ENCODE measurements at regions not wholly inside any gene's neighbourhood (a gene's known extent, or its start where the extent isn't known, plus 50 kb on each side); places are given as distances from the start of the nearest gene placed in this dataset.

DNA sequence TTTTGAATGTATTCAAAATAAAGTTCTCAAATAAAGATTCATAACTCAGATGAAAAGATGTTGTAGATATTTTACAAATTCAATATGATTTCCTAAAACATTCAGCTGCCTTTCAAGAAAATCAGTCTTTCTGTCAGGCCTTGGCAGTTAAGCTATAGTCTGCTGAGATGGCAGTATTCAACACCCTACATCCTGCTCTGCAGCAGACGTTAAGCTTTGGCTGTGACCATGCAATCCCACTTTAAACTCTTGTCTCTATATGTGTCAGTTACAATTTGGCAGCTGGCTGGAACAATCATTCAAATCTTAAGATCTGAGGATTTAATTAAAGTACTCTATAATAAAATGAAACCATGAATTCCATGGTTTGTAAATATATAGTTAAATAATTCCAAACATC lies 567.3 kb upstream of the ZNF804A start:
- no peak overlapping the region for H3K9ac ChIP-seq (ENCODE audit: low read depth, low read length)
- no peaks in the 10 kb centered on the region for H3K27me3 ChIP-seq (ENCODE audit: control insufficient read depth, insufficient read depth, low read length)
- no peaks in the 10 kb centered on the region for H3K9me3 ChIP-seq (ENCODE audit: control insufficient read depth, insufficient read depth, low read length)
- peaks cover 7% of the 10 kb centered on the region; the same call in 1 of the 2 replicates for H3K4me1 ChIP-seq (ENCODE audit: control insufficient read depth, insufficient read depth, low read length)
- peak overlapping the region; percentile 28 for H3K27ac ChIP-seq (ENCODE audit: low read depth, low read length)
- H3K36me3 ChIP-seq (ENCODE audit: control insufficient read depth, insufficient read depth, low read length): no peaks in the 10 kb centered on the region
- H3K4me3 ChIP-seq (ENCODE audit: low read depth, low read length): no peak overlapping the region

DNA sequence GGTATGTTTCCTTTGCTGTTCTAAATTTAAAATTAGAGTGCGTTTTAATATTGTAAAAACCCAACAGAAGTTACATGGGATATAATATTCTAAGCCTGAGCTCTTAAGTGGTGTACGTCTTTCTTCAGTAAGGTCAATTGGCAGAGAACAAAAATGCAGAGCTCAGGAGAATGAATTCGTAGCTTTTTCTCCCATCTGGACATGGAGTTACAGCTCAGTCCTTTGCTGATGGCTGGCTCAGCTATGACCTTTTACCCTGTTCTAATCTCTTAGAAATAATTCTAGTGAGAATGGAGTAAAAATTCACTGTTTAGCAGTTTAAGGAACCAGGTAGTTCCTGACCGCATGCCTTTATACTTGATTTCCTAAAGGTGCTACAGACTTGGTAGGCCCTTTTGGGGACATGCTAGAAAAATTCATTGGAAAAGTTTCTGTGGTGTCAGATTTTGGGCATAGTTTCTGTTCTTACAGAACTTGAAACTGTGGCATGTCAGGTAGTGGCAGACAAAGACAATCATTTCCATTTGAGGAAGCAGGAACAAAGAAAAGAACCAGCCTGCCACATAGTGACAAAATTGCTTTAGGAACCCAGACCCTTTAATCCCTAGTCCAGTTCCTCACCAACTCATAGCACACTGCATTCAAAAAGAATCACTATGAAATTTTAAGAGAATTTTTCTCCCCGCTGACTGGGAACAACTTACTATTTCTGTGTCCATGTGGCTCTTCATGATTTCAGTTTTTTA lies 566.8 kb upstream of the ZNF804A start:
- H3K36me3 ChIP-seq (ENCODE audit: control insufficient read depth, insufficient read depth, low read length): no peaks in the 10 kb centered on the region
- H3K27ac ChIP-seq (ENCODE audit: low read depth, low read length): peak overlapping the region; percentile 28
- no peak overlapping the region for H3K9ac ChIP-seq (ENCODE audit: low read depth, low read length)
- no peak overlapping the region for H3K4me3 ChIP-seq (ENCODE audit: low read depth, low read length)
- no peaks in the 10 kb centered on the region for H3K27me3 ChIP-seq (ENCODE audit: control insufficient read depth, insufficient read depth, low read length)
- no peaks in the 10 kb centered on the region for H3K9me3 ChIP-seq (ENCODE audit: control insufficient read depth, insufficient read depth, low read length)
- peaks cover 7% of the 10 kb centered on the region; the same call in 1 of the 2 replicates for H3K4me1 ChIP-seq (ENCODE audit: control insufficient read depth, insufficient read depth, low read length)

DNA sequence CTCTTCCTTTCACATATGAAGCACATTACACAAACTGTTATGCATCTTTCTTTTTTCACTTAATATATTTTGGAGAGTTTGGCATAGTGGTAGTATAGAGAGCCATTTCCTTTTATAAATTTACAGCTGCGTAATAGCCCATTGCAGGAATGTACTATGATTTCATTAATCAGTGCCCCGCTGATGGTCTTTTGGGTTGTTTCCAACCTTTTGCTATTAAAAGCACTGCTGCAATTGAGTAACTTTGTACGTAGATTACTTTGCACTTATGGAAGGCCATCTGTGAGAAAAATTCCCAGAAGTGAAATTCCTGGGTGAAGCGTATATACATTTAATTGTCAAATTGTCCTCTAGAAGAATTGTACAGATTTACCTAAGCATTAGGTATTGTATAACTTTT lies 565.3 kb upstream of the ZNF804A start:
- no peak overlapping the region for H3K27ac ChIP-seq (ENCODE audit: low read depth, low read length)
- no peak overlapping the region for H3K9ac ChIP-seq (ENCODE audit: low read depth, low read length)
- no peaks in the 10 kb centered on the region for H3K9me3 ChIP-seq (ENCODE audit: control insufficient read depth, insufficient read depth, low read length)
- H3K36me3 ChIP-seq (ENCODE audit: control insufficient read depth, insufficient read depth, low read length): no peaks in the 10 kb centered on the region
- no peak overlapping the region for H3K4me3 ChIP-seq (ENCODE audit: low read depth, low read length)
- H3K27me3 ChIP-seq (ENCODE audit: control insufficient read depth, insufficient read depth, low read length): no peaks in the 10 kb centered on the region
- H3K4me1 ChIP-seq (ENCODE audit: control insufficient read depth, insufficient read depth, low read length): peaks cover 7% of the 10 kb centered on the region; the same call in 1 of the 2 replicates

DNA sequence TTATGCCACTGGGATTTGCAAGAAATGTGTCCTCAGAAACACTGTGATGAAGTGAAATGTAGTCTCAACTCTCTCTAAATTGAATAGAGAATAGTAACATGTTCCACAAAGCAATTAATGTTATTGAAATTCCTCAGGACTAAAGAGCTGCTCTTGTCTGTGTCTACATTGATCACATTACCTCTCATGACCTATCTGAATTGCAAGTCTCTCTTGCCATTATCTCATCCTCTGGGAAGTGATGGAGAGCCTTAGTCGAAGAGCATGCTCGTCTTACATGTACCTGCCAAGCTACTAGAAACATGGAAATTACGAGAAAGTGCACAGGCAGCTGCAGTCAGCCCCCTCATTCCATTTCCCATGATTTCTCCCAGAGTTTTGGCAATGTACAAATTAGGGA lies 561.1 kb upstream of the ZNF804A start:
- Histone ChIP-seq H3K4me1 (ENCODE audit: control insufficient read depth, insufficient read depth, low read length) (no peaks in the 10 kb centered on the region), H3K27me3 (ENCODE audit: control insufficient read depth, insufficient read depth, low read length) (no peaks in the 10 kb centered on the region), H3K4me3 (ENCODE audit: low read depth, low read length) (no peak overlapping the region), H3K36me3 (ENCODE audit: control insufficient read depth, insufficient read depth, low read length) (no peaks in the 10 kb centered on the region), H3K9me3 (ENCODE audit: control insufficient read depth, insufficient read depth, low read length) (no peaks in the 10 kb centered on the region), H3K27ac (ENCODE audit: low read depth, low read length) (no peak overlapping the region), H3K9ac (ENCODE audit: low read depth, low read length) (no peak overlapping the region)

DNA sequence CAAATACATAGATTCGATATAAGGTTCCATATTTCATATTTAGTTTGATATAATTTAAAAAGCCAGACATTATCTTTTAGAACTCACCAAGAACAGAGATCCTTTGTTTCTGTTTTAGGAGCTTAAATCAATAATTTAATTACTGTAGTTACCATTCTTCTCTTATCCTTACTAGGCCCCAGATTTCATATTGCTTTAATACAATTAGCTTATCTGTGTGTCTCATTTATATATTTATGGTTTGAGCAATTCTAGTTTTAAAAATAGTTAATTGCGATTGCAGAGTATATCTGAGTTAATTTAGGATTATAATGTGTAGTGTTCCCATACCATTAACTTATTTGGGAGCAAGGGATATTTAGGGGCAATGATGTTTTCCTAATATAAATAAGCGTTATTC lies 558.8 kb upstream of the ZNF804A start:
- Histone ChIP-seq H3K27me3 (ENCODE audit: control insufficient read depth, insufficient read depth, low read length) (no peaks in the 10 kb centered on the region), H3K27ac (ENCODE audit: low read depth, low read length) (no peak overlapping the region), H3K4me3 (ENCODE audit: low read depth, low read length) (no peak overlapping the region), H3K4me1 (ENCODE audit: control insufficient read depth, insufficient read depth, low read length) (no peaks in the 10 kb centered on the region), H3K9me3 (ENCODE audit: control insufficient read depth, insufficient read depth, low read length) (no peaks in the 10 kb centered on the region), H3K9ac (ENCODE audit: low read depth, low read length) (no peak overlapping the region), H3K36me3 (ENCODE audit: control insufficient read depth, insufficient read depth, low read length) (no peaks in the 10 kb centered on the region)

DNA sequence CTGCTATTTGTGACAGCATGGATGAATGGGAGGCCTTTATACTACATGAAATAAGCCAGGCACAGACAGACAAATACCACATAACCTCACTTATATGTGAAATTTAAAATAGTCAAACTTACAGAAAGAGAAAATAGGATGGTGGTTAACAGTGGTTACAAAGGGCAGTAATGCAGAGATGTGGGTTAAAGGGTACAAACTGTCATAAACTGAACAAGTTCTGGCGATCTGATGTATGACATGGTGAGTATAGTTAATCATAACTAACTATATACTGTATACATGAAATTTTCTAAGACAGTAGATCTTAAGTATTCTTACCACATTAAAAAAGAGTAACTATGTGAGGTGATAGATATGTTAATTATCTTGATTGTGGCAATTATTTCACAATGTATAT lies 558.1 kb upstream of the ZNF804A start:
- Histone ChIP-seq H3K4me3 (ENCODE audit: low read depth, low read length) (no peak overlapping the region), H3K36me3 (ENCODE audit: control insufficient read depth, insufficient read depth, low read length) (no peaks in the 10 kb centered on the region), H3K9me3 (ENCODE audit: control insufficient read depth, insufficient read depth, low read length) (no peaks in the 10 kb centered on the region), H3K27me3 (ENCODE audit: control insufficient read depth, insufficient read depth, low read length) (no peaks in the 10 kb centered on the region), H3K27ac (ENCODE audit: low read depth, low read length) (no peak overlapping the region), H3K9ac (ENCODE audit: low read depth, low read length) (no peak overlapping the region), H3K4me1 (ENCODE audit: control insufficient read depth, insufficient read depth, low read length) (no peaks in the 10 kb centered on the region)

DNA sequence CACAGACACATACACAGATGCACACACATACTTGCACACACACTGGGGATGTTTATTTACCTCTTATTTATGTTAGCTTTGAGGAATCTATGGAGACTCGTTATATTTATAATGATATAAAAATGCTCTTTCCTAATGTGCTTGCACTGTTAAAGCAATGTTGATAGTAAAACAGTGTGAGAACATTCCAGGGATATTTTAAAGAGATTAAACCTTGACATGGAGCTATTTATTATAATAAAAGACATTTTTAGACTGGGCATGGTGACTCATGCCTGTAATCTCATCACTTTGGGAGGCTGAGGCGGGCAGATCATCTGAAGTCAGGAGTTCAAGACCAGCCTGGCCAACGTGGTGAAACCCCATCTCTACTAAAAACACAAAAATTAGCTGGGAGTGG lies 557.3 kb upstream of the ZNF804A start:
- Histone ChIP-seq H3K27ac (ENCODE audit: low read depth, low read length) (no peak overlapping the region), H3K9me3 (ENCODE audit: control insufficient read depth, insufficient read depth, low read length) (no peaks in the 10 kb centered on the region), H3K4me3 (ENCODE audit: low read depth, low read length) (no peak overlapping the region), H3K9ac (ENCODE audit: low read depth, low read length) (no peak overlapping the region), H3K4me1 (ENCODE audit: control insufficient read depth, insufficient read depth, low read length) (no peaks in the 10 kb centered on the region), H3K27me3 (ENCODE audit: control insufficient read depth, insufficient read depth, low read length) (no peaks in the 10 kb centered on the region), H3K36me3 (ENCODE audit: control insufficient read depth, insufficient read depth, low read length) (no peaks in the 10 kb centered on the region)

DNA sequence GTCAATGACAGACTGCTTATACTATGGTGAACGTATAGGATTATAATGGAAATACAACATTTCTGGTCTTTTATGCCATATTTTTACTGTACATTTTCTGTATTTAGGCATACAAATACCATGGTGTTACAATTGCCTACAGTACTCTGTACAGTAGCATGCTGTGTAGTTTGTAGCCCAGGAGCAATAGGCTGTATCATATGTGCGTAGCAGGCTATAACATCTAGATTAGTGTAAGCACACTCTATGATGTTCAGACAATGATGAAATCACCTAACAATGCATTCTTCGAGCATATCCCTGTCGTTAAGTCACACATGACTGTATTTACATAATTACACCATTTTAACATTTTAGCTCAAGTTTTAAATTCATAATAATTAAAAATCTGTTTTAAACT lies 556.6 kb upstream of the ZNF804A start:
- no peaks in the 10 kb centered on the region for H3K36me3 ChIP-seq (ENCODE audit: control insufficient read depth, insufficient read depth, low read length)
- no peak overlapping the region for H3K9ac ChIP-seq (ENCODE audit: low read depth, low read length)
- no peaks in the 10 kb centered on the region for H3K4me1 ChIP-seq (ENCODE audit: control insufficient read depth, insufficient read depth, low read length)
- H3K27me3 ChIP-seq (ENCODE audit: control insufficient read depth, insufficient read depth, low read length): no peaks in the 10 kb centered on the region
- H3K4me3 ChIP-seq (ENCODE audit: low read depth, low read length): no peak overlapping the region
- no peaks in the 10 kb centered on the region for H3K9me3 ChIP-seq (ENCODE audit: control insufficient read depth, insufficient read depth, low read length)
- H3K27ac ChIP-seq (ENCODE audit: low read depth, low read length): no peak overlapping the region

DNA sequence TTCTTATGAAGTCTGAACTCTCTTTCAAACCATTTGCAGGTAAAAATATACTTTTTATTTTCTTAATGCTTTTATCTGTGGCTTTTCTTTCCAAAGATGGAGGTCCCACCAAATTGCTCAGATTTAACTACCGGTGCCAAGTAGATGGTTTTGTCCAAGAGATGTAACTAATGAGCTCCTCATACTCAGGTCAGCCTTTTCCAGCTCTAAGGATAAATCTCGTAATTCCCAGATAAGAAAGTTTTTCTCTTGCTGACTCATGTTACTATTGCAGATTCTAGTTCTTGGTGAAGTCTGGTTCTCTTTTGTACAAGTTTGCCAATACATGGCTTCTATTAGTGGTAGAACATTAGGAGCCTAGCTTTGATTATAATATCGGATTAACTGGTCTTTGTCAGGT lies 550.8 kb upstream of the ZNF804A start:
- Histone ChIP-seq H3K27ac (ENCODE audit: low read depth, low read length) (no peak overlapping the region), H3K9me3 (ENCODE audit: control insufficient read depth, insufficient read depth, low read length) (no peaks in the 10 kb centered on the region), H3K4me1 (ENCODE audit: control insufficient read depth, insufficient read depth, low read length) (no peaks in the 10 kb centered on the region), H3K9ac (ENCODE audit: low read depth, low read length) (no peak overlapping the region), H3K36me3 (ENCODE audit: control insufficient read depth, insufficient read depth, low read length) (no peaks in the 10 kb centered on the region), H3K4me3 (ENCODE audit: low read depth, low read length) (no peak overlapping the region), H3K27me3 (ENCODE audit: control insufficient read depth, insufficient read depth, low read length) (no peaks in the 10 kb centered on the region)

DNA sequence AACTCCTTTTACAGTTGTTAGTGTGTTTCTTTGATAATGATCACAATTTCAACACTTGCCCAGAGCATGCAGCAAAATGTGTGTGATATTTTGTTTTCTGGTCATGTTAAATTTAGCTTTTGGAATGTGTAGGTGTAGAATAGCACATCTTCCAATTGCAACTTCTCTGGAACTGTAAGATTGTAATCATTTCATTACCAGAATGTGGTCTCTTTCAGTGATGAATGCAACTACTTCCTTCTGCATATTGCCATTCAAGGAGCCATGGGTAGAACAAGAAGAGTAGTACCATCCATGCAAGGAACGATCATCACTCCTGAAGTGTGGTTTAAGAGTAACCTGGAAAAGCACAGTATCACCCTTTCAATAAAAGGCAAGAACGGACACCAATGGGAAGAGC lies 548.8 kb upstream of the ZNF804A start:
- no peaks in the 10 kb centered on the region for H3K9me3 ChIP-seq (ENCODE audit: control insufficient read depth, insufficient read depth, low read length)

DNA sequence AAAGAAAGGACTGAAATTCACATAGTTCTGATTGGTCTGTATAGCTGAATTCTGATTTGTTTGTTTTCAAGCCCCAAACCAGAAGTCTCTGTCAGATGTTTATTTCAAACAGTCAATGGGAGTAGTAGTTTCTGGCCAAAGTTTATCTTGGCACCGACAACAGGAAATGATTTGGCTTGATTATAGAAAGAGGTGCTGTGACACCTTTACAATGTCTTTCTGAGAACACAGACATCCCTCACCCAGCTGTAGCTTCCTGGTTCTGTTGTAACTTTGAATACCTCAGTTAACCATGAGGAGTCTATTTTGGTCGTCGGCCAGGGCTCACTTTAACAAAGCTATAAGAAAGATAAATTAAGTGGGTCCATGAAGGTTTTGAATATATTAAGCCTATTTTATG lies 545.0 kb upstream of the ZNF804A start:
- no peak overlapping the region for H3K4me3 ChIP-seq (ENCODE audit: low read depth, low read length)
- H3K9ac ChIP-seq (ENCODE audit: low read depth, low read length): no peak overlapping the region
- no peaks in the 10 kb centered on the region for H3K9me3 ChIP-seq (ENCODE audit: control insufficient read depth, insufficient read depth, low read length)
- H3K36me3 ChIP-seq (ENCODE audit: control insufficient read depth, insufficient read depth, low read length): no peaks in the 10 kb centered on the region
- H3K27ac ChIP-seq (ENCODE audit: low read depth, low read length): no peak overlapping the region
- no peaks in the 10 kb centered on the region for H3K27me3 ChIP-seq (ENCODE audit: control insufficient read depth, insufficient read depth, low read length)
- H3K4me1 ChIP-seq (ENCODE audit: control insufficient read depth, insufficient read depth, low read length): no peaks in the 10 kb centered on the region

More for the DNA sequence above, 548.8 kb upstream of the ZNF804A start:
- H3K36me3 ChIP-seq (ENCODE audit: control insufficient read depth, insufficient read depth, low read length): no peaks in the 10 kb centered on the region
- H3K27ac ChIP-seq (ENCODE audit: low read depth, low read length): no peak overlapping the region
- H3K4me1 ChIP-seq (ENCODE audit: control insufficient read depth, insufficient read depth, low read length): no peaks in the 10 kb centered on the region
- no peaks in the 10 kb centered on the region for H3K27me3 ChIP-seq (ENCODE audit: control insufficient read depth, insufficient read depth, low read length)
- no peak overlapping the region for H3K9ac ChIP-seq (ENCODE audit: low read depth, low read length)
- no peak overlapping the region for H3K4me3 ChIP-seq (ENCODE audit: low read depth, low read length)

Data from HUES48 (cell line).